GM18870 (cell line): ENCODE measurements at regions not wholly inside any gene's neighbourhood (a gene's known extent, or its start where the extent isn't known, plus 50 kb on each side); places are given as distances from the start of the nearest gene placed in this dataset.

Experiments
- ATAC-seq: cut with Tn5 transposase; IDR thresholded peaks from one replicate; pipeline ENCODE4 v1.9.1; 2021; ENCODE audit warnings: moderate library complexity; ENCODE audit not compliant: unreplicated experiment

DNA sequence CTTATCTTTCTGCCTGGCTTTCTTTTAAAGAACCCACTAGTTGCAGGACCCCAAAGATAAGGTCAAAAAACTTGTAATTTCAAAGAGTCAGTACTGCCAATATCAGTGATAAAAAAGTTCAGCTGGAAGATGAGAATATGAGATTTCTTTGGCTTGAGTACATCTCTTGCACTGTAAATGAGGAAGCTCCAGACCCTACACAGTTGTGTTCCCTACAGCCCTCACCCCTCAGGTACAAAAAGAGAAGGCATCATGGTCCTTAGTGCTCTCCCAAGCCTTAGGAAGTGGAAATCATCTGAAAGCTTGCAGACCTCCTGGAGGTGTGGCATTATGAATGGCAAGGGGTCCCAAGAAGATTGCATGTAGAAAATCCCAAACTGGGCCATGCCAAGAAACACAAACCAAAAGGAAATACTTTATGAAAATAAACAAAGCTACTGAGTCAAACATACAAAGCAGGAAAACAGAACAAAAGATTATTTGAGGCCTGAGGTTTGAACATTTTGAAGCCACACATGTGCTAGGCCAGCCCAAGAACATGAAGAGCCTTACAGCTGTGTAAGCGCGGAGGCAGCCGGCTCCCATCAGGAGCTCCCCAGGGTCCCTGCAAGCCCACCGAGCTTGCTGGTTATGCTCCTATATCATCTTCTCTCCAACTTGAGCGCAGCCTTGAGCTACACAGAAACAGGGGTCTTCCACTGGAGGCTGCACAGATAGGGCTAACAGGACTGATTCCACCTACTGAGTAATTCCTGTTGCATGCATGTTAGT lies 217.0 kb downstream of the OSR1 start:
- ATAC-seq: no peak

DNA sequence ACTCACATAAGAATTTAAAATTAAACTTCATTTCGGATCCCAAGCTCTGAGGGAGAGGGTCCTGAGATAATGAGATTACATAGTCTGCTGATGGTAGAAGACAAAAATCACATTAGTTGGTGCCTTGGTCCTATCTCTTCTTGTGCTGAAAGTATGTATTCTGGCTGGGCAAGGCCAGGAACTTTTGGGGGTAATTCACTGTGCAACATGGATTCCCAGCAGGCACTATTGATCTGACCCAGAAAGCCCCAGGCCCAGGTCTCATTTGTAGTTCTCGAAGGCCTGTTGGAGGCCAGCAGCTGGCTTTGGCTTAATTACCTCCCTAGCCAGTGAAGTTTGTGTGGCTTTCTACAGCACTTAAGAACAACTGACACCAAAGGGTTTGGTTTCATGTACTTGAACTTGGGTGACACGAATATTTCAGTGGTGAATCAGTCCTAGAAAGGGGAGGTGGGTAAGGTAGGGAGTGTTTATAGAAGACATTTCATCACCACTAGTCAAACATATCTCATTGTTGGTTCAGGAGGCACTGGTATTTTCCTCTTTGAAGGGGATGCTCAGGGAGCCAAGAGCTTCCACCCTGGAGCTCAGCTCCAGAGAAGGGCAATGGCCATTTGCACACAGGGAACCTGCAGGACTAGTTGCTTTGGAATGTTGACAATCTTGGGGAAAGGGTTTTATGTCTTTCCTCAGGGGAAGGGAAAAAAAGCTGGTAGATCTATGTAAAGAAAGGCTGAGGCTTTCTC lies 217.8 kb downstream of the OSR1 start:
- ATAC-seq: no peak

- ATAC-seq: no peak
Measured at GRCh38 chr2:19139386-19139785, 219.0 kb downstream of the OSR1 start.

DNA sequence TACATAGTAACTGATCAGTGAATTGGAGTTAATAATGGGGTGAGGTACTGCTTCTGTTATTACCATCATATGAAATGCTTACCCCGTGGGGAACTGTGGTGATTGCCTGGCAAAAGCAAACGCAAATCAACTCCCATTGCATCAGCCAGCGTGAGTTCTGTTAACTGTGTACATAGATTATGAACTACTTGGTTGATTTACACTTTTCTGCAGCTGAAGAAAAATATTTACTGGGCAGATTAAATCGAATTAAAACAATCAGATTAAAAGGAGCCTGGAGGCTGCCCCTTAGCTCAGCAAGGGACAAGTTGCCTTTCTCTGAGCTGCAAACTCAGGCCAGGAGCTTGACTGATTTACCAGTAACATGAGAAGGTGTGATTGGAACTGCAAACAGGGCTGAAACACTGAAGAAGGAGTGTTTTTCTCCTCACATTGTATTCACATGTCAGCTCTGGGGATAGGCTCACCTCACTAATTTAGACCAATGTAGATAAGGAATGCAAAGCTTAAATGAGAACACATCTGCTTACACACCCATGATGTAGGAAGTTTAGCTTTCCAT lies 220.1 kb downstream of the OSR1 start:
- ATAC-seq: no peak

- no peak for ATAC-seq
Measured at GRCh38 chr2:19137433-19137832, 221.0 kb downstream of the OSR1 start.

GRCh38 chr2:19132967-19133366 lies 225.5 kb downstream of the OSR1 start:
- ATAC-seq: no peak

DNA sequence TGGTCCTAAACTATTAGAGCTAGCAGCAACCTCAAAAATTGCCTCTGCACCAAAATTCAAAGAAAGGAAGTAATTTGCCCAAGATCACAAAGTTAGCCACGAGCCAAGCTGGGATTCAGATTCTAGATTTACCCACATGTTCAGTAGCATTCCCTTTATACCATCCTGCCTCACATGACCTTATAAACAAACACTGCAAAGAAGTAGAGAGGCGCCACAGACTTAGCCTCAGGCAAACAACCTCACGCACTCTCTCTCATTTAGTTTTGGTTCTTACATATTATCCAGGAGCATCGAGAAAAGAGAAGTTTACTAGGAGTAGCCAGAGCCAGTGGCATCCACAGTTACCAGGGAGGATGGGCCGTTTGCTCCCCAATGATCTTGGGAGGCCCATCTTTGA lies 226.6 kb downstream of the OSR1 start:
- ATAC-seq: no peak

DNA sequence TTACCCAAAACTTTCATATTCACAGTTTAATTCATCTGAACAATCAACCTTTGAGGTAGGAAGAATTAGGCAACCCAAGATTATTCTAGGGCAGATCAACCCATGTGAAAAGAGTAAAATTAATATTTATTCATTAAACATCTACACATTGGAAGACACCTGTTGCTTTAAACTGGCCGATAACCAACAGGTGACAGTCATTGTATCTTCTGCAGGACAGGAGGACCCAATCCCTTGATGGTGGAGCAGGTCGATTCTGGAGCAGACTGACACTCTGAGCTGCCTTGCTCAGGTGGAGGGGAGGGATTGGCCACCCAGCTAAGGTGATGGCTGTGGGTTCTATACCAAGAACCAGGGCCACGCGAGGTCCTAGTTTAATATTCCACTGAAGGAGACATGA lies 230.3 kb downstream of the OSR1 start:
- ATAC-seq: no peak

DNA sequence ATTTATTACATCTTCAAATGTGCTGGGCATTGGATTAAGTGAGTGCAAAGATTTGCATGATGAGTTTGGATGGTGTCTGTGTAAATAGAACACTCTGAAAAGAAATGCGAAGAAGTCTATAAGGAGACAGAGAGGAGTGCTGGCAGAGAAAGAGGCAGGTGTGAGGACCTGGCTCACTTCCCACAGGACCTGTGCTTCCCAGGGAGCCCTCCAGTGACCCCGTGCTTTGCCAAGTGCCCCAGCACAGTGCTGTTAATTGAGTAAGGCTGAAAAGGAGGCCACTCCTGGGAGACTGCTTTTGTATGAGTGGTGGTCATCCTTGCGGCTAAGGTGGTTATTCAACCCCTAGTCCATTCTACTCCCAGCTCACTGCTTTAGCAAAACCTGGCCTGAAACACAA lies 230.8 kb downstream of the OSR1 start:
- no peak for ATAC-seq

GRCh38 chr2:19125901-19126680 lies 232.3 kb downstream of the OSR1 start:
- ATAC-seq: no peak

DNA sequence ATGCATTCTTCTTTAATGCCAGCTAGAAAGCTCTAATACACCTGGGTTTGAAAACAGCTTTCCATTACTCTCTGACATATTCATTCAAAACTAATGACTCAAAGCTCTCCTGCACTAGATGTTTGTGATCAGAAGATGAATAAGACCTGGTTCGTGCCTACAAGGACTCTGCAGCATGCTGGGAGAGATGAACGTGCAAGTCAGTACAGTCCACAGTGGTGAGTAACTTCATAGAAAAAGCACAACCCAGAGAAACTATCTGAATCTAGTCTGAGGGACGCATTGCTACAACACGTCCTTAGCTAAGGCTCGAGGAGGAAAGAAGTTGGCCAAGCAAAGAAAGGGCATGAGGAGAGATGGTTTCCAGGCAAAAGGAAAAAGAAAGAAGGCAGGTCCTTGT lies 234.3 kb downstream of the OSR1 start:
- no peak for ATAC-seq

GRCh38 chr2:19123556-19123955 lies 234.9 kb downstream of the OSR1 start:
- ATAC-seq: no peak

- ATAC-seq: no peak
Measured at GRCh38 chr2:19122220-19122619, 236.2 kb downstream of the OSR1 start.

- no peak for ATAC-seq
Measured at GRCh38 chr2:19120941-19121750, 237.3 kb downstream of the OSR1 start.

DNA sequence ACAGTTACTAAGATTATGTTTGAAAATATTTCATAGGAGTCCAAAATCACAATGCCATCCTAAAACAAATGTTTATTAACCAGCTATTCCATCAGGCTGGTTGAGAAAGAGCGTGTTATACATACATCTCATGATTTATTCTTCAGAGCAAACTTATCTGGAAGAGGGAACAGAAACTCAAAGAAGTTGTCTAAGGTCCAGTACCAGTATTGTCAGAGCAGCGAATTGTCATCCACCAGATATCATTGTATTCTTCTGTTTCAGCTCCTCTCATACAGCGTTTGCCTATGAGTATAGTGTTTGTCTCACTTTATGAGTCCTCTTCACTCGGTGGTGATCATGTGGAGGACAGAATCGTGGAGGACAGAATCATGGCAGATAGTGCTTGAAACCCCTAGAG lies 238.2 kb downstream of the OSR1 start:
- no peak for ATAC-seq

GRCh38 chr2:19119326-19120001 lies 239.0 kb downstream of the OSR1 start:
- no peak for ATAC-seq

DNA sequence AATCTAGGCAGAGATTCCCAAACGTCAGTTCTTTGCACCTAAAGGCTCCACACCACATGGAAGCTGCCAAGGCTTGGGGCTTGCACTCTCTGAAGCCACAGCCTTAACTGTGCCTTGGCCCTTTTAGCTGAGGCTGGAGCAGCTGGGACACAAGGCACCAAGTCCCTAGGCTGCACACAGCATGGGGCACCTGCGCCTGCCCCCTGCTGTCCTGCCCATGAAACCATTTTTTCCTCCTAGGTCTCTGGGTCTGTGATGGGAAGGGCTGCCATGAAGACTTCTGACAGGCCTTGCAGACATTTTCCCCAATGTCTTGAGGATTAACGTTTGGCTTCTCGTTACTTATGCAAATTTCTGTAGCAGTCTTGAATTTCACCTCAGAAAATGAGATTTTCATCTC lies 241.5 kb downstream of the OSR1 start:
- ATAC-seq: no peak

GRCh38 chr2:19114754-19115231 lies 243.6 kb downstream of the OSR1 start:
- ATAC-seq: no peak

DNA sequence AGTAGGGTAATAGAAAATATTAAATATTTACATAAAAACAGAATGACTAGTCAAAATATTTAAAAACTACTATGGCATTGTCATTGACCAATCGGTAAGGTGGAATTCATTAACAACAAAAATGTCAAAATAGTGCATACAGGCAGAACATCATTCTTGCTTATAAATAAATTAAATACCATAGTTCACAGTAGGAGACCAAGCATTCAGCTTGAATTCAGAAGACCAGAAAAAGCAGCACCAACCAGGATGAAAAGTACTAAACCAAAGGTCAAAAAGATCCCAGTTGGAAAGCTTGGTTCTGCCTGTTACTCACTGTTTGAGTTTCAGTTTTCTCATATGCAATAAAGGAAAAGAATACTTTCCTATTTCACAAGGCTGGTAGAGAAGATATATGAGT lies 244.3 kb downstream of the OSR1 start:
- ATAC-seq: no peak

GRCh38 chr2:19111354-19111753 lies 247.1 kb downstream of the OSR1 start:
- no peak for ATAC-seq
